Glomerular endothelial cell (primary cell): ENCODE measurements at regions not wholly inside any gene's neighbourhood (a gene's known extent, or its start where the extent isn't known, plus 50 kb on each side); places are given as distances from the start of the nearest gene placed in this dataset.
"Not testable (repeated sequence)": the region's sequence is repeated elsewhere in the genome, so short reads cannot be mapped to it uniquely, and the experiment has no call there.

Experiments used
- DNase-seq: peaks from one replicate; pipeline ENCODE4 v3.0.0-alpha.2; 2011; ENCODE audit warnings: low read depth, low spot score; ENCODE audit errors: extremely low read depth

DNA sequence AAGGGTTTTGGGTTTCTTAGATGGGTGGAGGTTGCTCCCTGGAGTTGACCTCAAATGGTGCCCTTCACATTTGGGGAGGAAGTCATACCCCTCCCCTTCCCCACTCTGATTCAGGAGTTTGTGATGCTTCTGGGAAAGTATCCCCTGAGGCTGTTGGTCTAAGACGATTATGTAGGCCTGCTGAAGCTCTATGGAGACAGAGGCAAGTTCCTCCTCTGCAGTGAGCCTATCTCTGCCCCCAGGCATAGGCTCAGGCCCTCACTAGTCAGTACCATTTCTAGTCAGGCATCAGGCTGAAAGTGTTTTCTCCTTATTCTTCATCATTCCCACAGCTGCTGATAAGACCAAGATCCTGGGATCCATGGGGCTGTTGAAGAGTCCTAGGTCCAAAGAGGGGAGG lies 271.6 kb upstream of the NUDT12 start:
- no peak for DNase-seq

DNA sequence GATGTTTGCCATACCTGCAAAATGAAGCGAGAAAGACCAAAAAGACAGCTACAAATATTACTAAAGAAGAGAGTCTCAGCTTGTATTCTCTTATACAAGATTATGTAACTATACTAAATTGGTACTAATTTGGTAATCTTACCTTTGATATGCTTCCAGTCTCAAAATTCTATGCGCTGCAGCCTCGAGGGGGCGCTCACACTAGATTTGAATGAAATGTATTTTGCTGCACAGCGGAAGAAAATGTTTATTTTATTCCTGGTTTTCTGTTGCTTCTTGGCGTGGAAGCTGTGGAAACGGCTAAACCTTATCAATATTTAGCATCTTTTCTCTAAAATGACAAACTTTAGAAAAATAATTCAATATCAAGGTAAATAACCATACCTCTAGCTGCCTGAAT lies 267.0 kb upstream of the NUDT12 start:
- no peak for DNase-seq

DNA sequence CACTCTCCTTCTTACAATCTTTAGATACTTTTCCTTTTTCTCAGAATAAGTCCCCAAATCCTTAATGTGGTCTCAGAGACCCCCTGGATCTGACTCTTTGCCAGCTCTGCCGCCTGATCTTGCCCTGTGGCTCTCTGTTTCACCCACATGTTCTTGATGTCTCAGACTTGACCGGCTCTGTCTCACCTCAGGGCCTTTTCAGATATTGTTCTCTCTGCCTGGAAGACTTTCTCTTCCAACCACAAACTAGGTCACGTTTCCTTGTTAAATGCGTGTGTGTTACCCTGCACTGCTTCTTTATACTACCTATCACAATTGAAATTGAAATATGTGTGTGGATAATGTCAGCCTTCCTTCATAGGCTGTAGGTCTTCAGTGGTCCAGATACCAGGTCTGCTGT lies 265.4 kb upstream of the NUDT12 start:
- no peak for DNase-seq

DNA sequence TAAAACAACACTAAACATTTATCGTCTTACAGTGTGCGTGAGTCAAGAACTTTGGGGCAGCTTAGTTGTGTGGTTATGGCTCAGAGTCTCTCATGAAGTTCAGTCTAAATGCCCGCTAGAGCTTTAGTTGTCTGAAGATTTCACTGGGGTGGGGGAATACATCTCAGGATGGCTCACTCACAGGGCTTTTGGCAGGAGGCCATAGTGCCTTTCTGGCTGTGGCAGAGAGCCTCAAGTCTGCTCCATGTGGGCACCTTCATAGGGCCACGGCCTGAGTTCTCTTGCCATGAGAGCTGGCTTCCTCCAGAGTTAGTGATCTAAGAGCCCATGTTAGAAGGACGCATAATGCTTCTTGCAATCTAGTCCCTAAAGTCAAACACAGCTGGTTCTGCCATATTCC lies 258.8 kb upstream of the NUDT12 start:
- DNase-seq, result no peak

DNA sequence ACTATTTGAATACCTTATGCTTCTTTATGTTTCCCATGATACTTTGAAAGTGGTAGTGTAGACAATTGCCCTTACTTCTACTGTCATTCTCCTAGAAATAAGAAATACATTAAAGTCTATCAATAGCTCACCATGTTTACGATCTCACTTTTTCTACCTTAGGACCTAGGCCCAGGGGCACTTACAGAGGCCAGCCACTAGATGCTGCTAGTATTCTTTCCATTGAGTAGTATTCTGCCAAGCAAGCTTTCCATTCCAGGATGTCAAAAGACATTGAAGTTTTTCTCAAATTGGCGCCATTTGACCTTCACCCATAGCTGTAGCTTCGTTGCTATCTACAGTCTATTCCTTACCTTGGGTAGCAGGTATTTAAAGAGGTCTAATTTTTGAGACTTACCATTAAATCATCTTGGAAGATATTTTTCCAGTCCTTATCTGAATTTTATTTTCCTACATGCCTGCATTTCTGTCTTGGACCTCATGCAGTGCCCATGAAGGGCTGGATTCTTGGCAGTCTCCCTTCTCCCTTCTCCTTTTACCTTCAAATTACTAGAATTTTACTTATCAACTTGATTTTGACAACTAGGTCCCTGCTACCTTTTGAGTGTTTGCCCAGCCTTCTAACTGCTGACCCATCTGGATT lies 246.0 kb upstream of the NUDT12 start:
- DNase-seq, result no peak

DNA sequence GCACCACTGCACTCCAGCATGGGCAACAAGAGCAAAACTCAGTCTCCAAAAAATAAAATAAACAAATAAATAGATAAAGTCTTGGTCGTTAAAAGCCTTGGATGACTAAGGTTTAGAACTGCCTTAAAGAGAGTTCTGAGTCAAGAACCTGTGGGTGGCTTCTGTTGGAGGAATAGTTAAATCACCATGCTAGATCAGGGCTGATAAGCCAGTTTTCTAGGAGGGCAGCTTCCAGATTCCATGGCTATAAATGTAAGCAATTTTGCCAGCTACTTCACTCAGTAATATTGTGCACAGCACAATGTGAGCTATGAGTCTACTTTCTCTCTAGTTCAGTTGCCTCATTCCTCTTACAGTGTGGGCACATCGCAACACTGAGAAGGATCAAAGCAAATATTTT lies 242.1 kb upstream of the NUDT12 start:
- DNase-seq, result no peak

DNA sequence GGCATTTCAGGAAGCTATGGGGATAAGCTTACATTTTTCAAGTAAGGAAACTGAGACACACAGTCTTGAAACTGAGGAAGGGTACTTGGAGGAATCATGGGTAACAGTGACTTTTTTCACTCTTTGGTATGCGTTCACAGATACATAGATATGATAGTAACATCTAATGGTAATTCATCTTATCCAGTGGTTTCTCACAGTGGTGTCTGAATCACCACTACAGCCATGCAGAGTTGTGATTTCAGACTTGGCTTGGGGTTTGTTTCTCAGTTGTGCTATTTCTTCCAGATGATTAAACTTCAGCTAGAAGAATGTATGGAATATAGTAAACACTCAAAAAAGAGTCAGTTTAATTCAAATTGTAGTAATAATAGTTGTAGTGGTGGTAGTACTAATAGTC lies 239.1 kb upstream of the NUDT12 start:
- DNase-seq, result no peak

DNA sequence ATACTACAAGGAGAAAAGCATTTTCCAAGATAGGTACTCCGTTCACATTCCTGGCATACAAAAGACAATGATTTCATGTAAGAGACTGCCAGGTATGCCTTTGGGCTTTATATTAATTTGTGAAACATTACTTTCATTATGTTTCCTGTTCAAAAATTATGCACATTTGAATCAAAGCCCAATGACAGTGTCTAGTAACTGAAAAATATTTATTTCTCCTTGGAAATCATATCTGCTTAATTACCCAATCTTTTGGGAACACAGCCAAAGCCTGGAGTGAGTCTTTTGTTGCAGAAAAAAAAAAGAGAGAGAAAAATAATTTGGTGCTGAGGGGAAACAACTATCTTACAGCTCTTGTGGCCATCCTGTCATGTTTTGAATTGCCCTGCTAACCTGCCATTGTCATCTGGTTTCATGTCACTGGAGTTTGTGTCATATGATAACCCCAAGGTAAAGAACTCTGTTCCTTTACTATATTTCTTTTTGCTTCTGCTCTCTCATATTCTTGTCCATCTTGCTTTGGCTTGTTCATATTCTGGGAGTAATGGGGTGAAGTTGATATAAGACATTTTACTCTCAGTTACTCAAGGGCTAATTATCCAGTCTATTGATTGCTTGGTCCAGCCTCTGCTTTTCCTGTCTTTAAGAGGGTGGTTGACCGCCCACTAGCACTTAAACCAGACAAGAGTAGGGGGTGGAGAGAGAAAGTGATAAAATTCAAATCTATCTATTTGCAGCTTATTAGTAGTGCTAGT lies 238.3 kb upstream of the NUDT12 start:
- no peak for DNase-seq

DNA sequence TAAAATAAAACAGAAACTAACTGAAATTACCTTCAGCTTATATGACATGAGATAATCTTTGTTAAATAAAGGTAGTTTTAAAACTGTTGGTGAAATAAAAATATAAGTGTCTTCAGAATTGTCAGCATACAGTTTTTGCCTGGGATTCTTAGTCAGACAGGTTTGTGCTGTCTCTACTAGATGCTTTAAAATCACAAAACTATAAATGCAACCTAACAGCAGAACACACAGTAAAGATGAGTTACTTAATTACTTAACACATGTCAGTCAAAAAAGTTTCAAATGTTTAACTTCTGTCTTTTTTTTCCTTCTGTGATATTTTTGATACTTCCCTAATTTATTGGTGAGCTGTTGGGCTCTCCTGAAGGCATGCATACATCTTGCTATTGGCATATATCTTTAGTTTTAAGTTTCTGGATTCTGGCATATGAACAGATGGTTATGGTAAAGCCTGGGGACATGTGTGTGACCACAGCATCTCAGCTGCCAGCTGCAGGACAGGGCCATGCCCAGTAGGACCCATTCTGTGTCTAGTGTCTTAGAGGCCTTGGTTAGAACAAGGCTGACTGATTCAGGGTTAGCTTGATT lies 231.1 kb upstream of the NUDT12 start:
- no peak for DNase-seq

DNA sequence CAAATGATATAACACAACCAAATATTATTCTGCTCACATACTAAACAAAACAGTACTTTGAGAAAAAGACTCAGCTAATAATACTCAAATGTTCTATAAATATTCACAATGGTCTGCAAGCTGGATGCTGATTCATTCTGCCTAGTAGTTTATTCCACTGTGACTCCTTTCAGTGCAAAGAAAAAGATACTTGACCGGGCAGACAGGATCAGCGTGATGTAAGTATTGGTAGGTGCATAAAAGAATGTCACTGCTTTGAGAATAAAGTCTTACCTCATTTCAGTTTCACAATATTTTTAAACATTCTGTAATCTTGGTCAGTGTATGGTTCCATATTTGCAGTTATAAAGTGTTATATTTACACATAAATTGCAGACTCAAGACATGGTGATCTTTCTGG lies 223.0 kb upstream of the NUDT12 start:
- no peak for DNase-seq

DNA sequence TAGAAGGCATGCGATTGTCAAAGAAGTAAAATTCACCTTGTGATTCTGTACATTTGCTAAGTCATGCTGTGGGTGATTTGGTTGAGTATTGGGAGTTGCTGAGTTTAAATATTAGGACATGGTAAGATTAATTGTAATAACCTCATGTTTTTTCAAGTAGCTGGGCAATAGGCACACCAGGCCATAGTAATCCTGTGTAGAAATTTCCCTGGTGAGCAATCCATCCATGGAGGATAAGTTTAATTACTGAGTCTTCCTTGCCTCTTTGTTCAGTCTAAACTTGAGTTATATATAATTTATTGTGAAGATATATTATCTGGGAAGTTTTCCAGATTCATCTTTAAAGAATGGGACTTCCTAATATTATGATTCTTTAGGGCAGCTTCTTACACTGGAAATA lies 221.1 kb upstream of the NUDT12 start:
- DNase-seq, result no peak

DNA sequence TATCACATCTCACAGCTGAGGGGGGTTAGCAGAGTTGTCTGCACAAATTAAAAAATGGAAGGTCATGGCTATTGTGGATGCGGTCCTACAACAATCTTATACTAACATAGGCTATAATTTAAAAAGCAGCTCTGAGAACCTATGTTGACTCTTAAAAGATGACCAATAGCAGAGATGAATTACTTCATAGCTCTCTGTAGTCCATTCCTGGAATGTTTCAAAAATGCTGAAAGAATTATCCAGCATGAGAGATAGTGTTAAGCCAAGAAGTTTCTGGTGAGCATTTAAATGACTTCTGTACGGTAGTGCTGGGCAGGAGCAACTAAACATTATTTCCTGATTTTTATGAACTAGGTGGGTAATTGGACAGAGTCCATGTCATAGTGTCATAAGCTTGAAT lies 218.2 kb upstream of the NUDT12 start:
- no peak for DNase-seq

DNA sequence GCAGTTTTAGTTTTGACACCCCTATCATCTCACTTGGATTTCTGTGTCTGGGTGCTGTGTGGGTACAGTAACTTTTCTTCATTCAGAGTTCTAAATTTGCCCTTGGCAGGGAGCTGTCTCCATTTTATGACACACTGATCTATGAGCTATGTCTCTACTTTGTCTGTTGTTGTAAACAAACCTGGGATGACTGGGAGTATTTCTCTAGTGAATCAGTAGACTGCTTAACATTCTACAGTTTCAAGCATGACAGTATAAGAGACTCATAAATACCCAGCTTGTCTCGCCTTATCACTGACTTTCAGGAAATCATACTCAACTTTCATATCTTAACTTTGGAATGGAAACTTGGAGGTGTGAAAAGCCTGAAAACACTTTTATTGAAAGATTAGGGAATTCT lies 212.1 kb upstream of the NUDT12 start:
- no peak for DNase-seq

DNA sequence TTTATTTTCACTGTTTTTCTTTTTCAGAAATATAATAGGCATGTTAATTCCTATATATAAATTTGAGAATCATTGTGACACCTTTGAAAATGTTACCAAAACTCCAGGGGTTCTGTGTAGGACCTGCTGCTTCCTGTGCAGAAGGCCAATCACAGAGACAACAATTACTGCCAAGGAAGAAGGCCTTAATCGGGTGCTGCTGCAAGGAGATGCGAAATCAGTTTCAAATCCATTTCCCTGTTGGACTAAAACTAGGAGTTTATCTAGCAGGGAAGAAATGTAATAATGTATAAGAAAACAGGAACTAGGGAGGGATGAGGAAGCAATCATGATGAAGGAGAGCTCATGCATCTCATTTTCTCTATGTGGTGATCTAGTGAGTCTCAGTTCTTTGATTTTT lies 209.7 kb upstream of the NUDT12 start:
- DNase-seq, result no peak

DNA sequence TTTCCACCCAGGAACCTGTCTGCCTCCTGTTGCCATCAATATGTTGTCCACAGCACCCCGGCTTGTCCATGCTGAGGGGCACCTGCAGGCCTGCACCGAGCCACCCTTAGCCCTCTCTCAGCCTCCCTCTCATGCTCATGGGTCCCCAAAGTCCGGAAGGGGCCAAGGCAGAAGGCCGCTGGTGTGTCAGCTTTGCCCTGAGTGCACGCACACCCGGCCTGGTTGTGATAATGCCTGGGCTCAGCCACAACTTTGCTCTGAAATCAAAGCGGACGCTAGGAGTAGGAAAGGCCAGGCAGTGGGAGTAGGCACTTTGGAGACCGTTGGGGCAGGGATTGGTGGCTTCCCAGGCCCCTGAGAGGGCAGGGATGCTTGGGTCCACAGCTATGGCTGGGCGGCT lies 201.8 kb upstream of the NUDT12 start:
- DNase-seq, result no peak

DNA sequence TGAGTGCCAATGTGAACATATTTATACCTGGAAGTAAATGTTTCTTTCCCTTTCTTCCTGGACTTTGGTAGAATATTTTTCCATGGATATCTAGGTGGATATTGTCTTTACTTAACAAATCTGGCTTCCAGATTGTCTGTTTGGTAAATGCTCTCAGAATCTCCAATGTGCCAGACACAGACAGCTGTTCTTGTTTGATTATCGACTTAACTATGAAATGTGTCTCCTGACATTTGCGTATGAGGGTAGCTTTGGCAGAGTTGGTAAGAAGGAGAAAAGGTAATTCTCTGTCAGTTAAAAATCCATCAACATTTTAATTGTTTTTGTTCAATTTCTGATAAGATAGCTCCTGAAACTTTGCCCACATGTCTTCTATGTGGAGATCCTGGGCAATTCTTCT lies 196.4 kb upstream of the NUDT12 start:
- DNase-seq, result no peak

DNA sequence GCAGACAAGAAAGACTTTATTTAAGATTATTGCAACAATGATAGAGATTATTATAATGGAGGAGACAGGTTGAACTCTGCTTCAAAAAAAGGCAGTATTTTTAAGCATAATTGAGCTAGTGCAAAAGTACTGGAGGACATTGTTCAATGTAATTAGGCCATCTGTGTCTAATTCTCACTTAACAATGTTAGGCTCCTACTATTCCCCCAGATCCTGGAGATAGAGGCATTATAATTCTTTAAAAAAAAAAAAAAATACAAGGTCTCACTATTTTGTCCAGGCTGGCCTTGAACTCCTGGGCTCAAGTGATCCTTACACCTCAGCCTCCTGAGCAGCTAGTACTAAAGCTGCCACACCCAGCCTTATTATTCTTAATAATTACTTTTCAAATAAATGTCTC lies 193.4 kb upstream of the NUDT12 start:
- no peak for DNase-seq

DNA sequence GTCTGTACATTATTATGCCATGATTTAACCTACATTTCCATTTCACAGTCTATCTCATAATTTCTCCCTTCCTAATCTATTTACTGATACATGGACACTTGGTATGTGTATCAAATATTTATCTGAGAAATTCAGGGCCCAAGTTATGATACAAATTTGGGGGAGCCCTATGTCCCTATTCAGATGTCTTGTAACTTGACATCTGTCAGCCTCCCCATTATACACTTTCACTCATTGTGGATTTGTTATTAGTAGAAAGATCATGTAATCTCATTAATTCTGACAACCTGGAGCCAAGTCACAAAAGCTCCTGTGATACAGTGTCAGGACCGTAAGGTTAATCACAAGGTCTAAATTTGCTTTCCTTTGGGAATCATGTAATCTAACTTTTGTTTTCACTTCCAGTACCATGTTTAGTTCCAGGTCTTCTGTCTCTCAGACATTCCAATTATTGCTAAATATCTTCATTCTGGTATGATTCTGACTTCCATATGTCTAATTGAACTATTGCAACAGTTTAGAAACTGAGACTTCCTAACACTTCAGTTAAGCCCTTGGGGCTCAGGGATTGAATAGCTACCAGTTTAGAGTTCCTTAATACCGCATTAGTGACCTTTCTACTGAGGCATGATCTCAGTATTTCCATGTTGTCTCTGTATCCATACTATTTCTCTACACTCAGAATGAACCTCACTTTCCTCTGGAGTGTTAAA lies 182.9 kb upstream of the NUDT12 start:
- DNase-seq, result no peak

DNA sequence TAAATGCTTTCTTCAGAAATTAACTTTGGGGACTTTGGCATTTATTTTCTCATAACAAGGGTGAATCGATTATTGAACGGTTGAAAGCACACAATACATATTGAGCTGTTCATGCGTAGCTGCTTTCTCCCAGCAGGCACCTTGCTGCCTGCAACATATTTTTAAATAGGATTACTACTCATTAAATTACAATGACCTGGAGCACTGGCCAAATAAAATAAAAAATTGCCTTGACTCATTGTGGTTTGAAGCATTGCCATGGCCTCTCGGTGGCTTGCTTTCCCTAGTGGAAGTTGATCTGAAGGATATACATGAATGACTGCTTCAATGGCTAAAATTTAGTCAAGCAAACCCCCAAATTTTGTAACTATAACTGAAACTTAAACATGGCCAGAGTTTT lies 181.6 kb upstream of the NUDT12 start:
- no peak for DNase-seq

DNA sequence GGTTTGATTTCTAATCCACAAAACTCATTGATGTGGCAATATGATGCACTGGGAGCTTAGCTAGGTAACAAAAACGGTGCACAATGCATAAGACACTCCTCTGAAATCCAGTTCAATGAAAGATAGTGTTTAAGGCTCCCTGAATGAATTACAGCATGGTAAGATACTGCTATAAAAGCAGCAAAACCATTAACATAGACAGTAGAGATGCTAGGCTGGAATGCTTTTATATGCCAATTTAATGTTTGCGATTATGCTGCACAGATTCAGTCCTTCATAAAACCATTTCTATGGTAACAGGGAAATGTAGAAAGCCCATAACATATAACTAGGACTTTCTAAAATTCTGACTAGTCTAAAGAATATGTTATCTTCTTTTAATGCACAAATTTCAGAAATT lies 180.8 kb upstream of the NUDT12 start:
- DNase-seq, result no peak

DNA sequence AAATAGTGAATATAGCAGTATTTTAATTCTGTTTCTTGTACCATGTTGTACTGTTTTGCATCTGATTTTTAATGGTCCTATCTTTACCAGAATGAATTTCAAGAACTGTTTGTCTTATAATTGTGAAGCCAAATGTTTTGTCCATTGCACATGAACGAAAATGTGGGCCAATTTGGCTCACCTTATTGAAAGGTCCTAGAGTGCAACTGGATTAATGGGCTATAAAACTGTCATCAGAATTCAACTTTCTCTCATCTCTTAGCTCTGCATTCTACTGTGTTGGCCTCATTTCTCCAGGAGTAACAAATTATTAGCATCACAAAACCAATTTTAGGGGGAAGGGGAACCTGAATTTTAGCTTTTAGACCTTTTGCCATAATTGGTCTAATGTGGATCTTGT lies 179.4 kb upstream of the NUDT12 start:
- no peak for DNase-seq

DNA sequence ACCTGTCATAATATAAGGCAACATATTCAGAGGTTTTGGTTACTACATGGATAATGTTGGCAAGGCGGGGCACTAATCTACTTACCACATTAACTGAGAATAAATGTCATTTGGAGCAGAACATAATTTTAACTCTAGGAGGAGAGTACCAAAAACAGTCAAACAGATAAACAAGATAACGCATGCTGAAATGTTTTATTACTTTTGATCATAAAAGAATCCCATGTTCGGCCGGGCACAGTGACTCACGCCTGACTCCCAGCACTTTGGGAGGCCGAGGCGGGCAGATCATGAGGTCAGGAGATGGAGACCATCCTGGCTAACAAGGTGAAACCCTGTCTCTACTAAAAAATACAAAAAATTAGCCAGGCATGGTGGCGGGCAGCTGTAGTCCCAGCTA lies 173.8 kb upstream of the NUDT12 start:
- not testable (repeated sequence) for DNase-seq
